Adrenal gland (tissue), 9 donors: ENCODE measurements at regions not wholly inside any gene's neighbourhood (a gene's known extent, or its start where the extent isn't known, plus 50 kb on each side); places are given as distances from the start of the nearest gene placed in this dataset.

Experiments used
- DNase-seq, 7 donors: peaks; one replicate each; pipeline ENCODE4 v3.0.0-alpha.2; 2019 to 2020
- H3K27ac ChIP-seq, 5 donors: fragments of 200-600 bp; sonication (generic) in 4 of 5; 1 replicate in 3 of 5; 2 replicates in 2 of 5; pipeline versions ENCODE4 v1.5.1 to v1.8.0; 2016 to 2020; ENCODE audit warnings: mild to moderate bottlenecking in 1 of 5
- H3K27me3 ChIP-seq: fragments of 200-600 bp; 2 replicates; pipeline ENCODE4 v1.8.0; 2021
- H3K36me3 ChIP-seq, 2 donors: fragments of 200-600 bp; replicated peaks in 1 of 2; 1 replicate in 1 of 2; 2 replicates in 1 of 2; pipeline versions ENCODE4 v1.5.1 to v1.8.0; 2018 to 2022
- H3K4me1 ChIP-seq, 2 donors: fragments of 200-600 bp; replicated peaks in 1 of 2; 1 replicate in 1 of 2; 2 replicates in 1 of 2; pipeline versions ENCODE4 v1.5.1 to v1.8.0; 2018 to 2021
- H3K4me3 ChIP-seq, 4 donors: fragments of 200-600 bp; sonication (generic) in 3 of 4; one replicate each; pipeline ENCODE4 v1.5.1; 2016 to 2018
- H3K9me3 ChIP-seq, 3 donors: fragments of 200-600 bp; sonication (generic) in 1 of 3; replicated peaks in 1 of 3; 1 replicate in 2 of 3; 2 replicates in 1 of 3; pipeline versions ENCODE4 v1.5.1 to v1.8.0; 2016 to 2021
- CTCF ChIP-seq, 6 experiments: fragments of 450-650 bp in 4 of 6; fragments of 200-600 bp in 2 of 6; sonication (generic) in 1 of 6; IDR thresholded peaks; 1 replicate in 5 of 6; 2 replicates in 1 of 6; pipeline versions ENCODE4 v1.5.1 to v1.8.0; 2016 to 2021; ENCODE audit warnings: antibody characterized with exemption in 6 of 6, mild to moderate bottlenecking in 2 of 6, moderate library complexity in 1 of 6
- POLR2A ChIP-seq, 2 donors: fragments of 450-650 bp; IDR thresholded peaks; one replicate each; pipeline ENCODE4 v1.6.1; 2017; ENCODE audit warnings: antibody characterized with exemption in 2 of 2, mild to moderate bottlenecking in 2 of 2, moderate library complexity in 1 of 2
- WGBS, 4 donors: extraction: QIAGEN DNeasy Blood & Tissue Kit in 2 of 4; methylation state at CpG; one replicate each; pipeline versions ENCODE4 v1.1.5 to v1.1.7; 2013 to 2017; 5-methylcytosine and 5-hydroxymethylcytosine counted together
- intact Hi-C, 2 donors: fragments of 100-400 bp; cut with DNase I; formaldehyde crosslinking; loops; one replicate each; pipeline versions ENCODE4 v1.14.1 to v1.15.0; 2022 to 2023
- donor health status: healthy with polysubstance abuse.
- donor health status: Bipolar disorder and iron deficiency.
- donor health status: DM: yes; HTN: yes; CAD: no.
- donor health status: DM: no; HTN: no; CAD: no.
- donor health status: DM: no; HTN: no; CAD: no.

GRCh38 chr5:169393907-169394306 lies 93.0 kb upstream of the SLIT3 start:
- no peak for TF ChIP-seq POLR2A (IDR thresholded peaks at IDR 0.05)
- no peak for TF ChIP-seq CTCF (IDR thresholded peaks at IDR 0.05)
- intact Hi-C loops, result no loop called here

GRCh38 chr5:169390265-169390664 lies 89.3 kb upstream of the SLIT3 start:
- H3K27ac ChIP-seq, result no peak overlapping the region
- H3K4me3 ChIP-seq, result no peak overlapping the region
- H3K36me3 ChIP-seq, result no peaks in the 10 kb centered on the region
- intact Hi-C loops, result no loop called here
- H3K9me3 ChIP-seq, result no peaks in the 10 kb centered on the region
- no peak for DNase-seq
- no peaks in the 10 kb centered on the region for H3K4me1 ChIP-seq
- TF ChIP-seq CTCF (IDR thresholded peaks at IDR 0.05) (no peak), POLR2A (IDR thresholded peaks at IDR 0.05) (no peak)
- H3K27me3 ChIP-seq, result no peaks in the 10 kb centered on the region

More at GRCh38 chr5:169393907-169394306, 93.0 kb upstream of the SLIT3 start:
- H3K27ac ChIP-seq, result no peak overlapping the region
- DNase-seq, result no peak
- H3K4me3 ChIP-seq, result no peak overlapping the region
- 36 to 60% (median 49%) methylated on average over 1 of the region's 1 CpG for WGBS, 4 donors
- H3K36me3 ChIP-seq, result no peaks in the 10 kb centered on the region
- H3K4me1 ChIP-seq, result no peaks in the 10 kb centered on the region
- no peaks in the 10 kb centered on the region for H3K9me3 ChIP-seq
- H3K27me3 ChIP-seq, result no peaks in the 10 kb centered on the region

- H3K9me3 ChIP-seq, result no peaks in the 10 kb centered on the region
- no peak for DNase-seq
- H3K4me1 ChIP-seq, result no peaks in the 10 kb centered on the region
- no peaks in the 10 kb centered on the region for H3K36me3 ChIP-seq
- TF ChIP-seq POLR2A (IDR thresholded peaks at IDR 0.05), result no peak
- intact Hi-C loops, result no loop called here
- 76 to 86% (median 84%) methylated on average over 6 of the region's 6 CpGs for WGBS, 4 donors
- no peak overlapping the region for H3K27ac ChIP-seq
- H3K4me3 ChIP-seq, result no peak overlapping the region
- no peaks in the 10 kb centered on the region for H3K27me3 ChIP-seq
Observed at GRCh38 chr5:169389318-169389717, 88.4 kb upstream of the SLIT3 start.

GRCh38 chr5:169385636-169386035 lies 84.7 kb upstream of the SLIT3 start:
- Histone ChIP-seq H3K36me3 (no peaks in the 10 kb centered on the region), H3K4me1 (no peaks in the 10 kb centered on the region), H3K9me3 (no peaks in the 10 kb centered on the region), H3K27ac (no peak overlapping the region), H3K4me3 (no peak overlapping the region), H3K27me3 (no peaks in the 10 kb centered on the region)
- DNase-seq, result no peak
- intact Hi-C loops, result no loop called here
- TF ChIP-seq CTCF (IDR thresholded peaks at IDR 0.05) (no peak), POLR2A (IDR thresholded peaks at IDR 0.05) (no peak)

GRCh38 chr5:169384661-169385060 lies 83.7 kb upstream of the SLIT3 start:
- Histone ChIP-seq H3K9me3 (no peaks in the 10 kb centered on the region), H3K4me3 (no peak overlapping the region), H3K36me3 (no peaks in the 10 kb centered on the region), H3K27ac (no peak overlapping the region), H3K27me3 (no peaks in the 10 kb centered on the region), H3K4me1 (no peaks in the 10 kb centered on the region)
- intact Hi-C loops, result no loop called here
- TF ChIP-seq POLR2A (IDR thresholded peaks at IDR 0.05), result no peak
- TF ChIP-seq CTCF (IDR thresholded peaks at IDR 0.05), result no peak
- WGBS, 4 donors, result 23 to 42% (median 32%) methylated on average over 3 to 5 of the region's 5 CpGs
- DNase-seq, result no peak
